HEK293T (cell line): ENCODE measurements at regions not wholly inside any gene's neighbourhood (a gene's known extent, or its start where the extent isn't known, plus 50 kb on each side); places are given as distances from the start of the nearest gene placed in this dataset.

Experiments
- ARNT ChIP-seq: fragments of 450-650 bp; IDR thresholded peaks from 2 replicates; pipeline ENCODE4 v1.6.1; 2017; ENCODE audit warnings: mild to moderate bottlenecking
- BHLHE40 ChIP-seq: fragments of 450-650 bp; IDR thresholded peaks from 2 replicates; pipeline ENCODE4 v1.6.1; 2016; ENCODE audit warnings: mild to moderate bottlenecking, moderate library complexity, borderline replicate concordance
- CTBP1 ChIP-seq: fragments of 450-650 bp; IDR thresholded peaks from 2 replicates; pipeline ENCODE4 v1.6.1; 2016; ENCODE audit warnings: borderline replicate concordance
- ELF4 ChIP-seq: fragments of 450-650 bp; IDR thresholded peaks from 2 replicates; pipeline ENCODE4 v1.6.1; 2017; ENCODE audit warnings: antibody characterized with exemption
- FOXA1 ChIP-seq: fragments of 450-650 bp; IDR thresholded peaks from 2 replicates; pipeline ENCODE4 v1.6.1; 2016; ENCODE audit warnings: mild to moderate bottlenecking
- FOXM1 ChIP-seq: fragments of 450-650 bp; IDR thresholded peaks from 2 replicates; pipeline ENCODE4 v1.6.1; 2017; ENCODE audit warnings: mild to moderate bottlenecking, borderline replicate concordance
- L3MBTL2 ChIP-seq: fragments of 450-650 bp; conservative IDR thresholded peaks from 2 replicates; pipeline ENCODE4 v1.6.1; 2016; ENCODE audit warnings: mild to moderate bottlenecking
- SP1 ChIP-seq: fragments of 450-650 bp; IDR thresholded peaks from 2 replicates; pipeline ENCODE4 v1.6.1; 2017
- TARDBP ChIP-seq: fragments of 450-650 bp; IDR thresholded peaks from 2 replicates; pipeline ENCODE4 v1.6.1; 2016

- TF ChIP-seq BHLHE40 (no peak), ARNT (no peak), TARDBP (no peak), L3MBTL2 (no peak), FOXA1 (no peak), SP1 (no peak), FOXM1 (no peak), ELF4 (no peak), CTBP1 (no peak)
Measured at GRCh38 chr11:105189581-105189980, 50.0 kb upstream of the CARD18 start.
